NCI-H748 (cell line): ENCODE measurements at regions not wholly inside any gene's neighbourhood (a gene's known extent, or its start where the extent isn't known, plus 50 kb on each side); places are given as distances from the start of the nearest gene placed in this dataset.

Source experiments
- DNase-seq: peaks from one replicate; lab custom pipeline; 2025; ENCODE audit not compliant: unreplicated experiment; lab: John Stamatoyannopoulos, UW

DNA sequence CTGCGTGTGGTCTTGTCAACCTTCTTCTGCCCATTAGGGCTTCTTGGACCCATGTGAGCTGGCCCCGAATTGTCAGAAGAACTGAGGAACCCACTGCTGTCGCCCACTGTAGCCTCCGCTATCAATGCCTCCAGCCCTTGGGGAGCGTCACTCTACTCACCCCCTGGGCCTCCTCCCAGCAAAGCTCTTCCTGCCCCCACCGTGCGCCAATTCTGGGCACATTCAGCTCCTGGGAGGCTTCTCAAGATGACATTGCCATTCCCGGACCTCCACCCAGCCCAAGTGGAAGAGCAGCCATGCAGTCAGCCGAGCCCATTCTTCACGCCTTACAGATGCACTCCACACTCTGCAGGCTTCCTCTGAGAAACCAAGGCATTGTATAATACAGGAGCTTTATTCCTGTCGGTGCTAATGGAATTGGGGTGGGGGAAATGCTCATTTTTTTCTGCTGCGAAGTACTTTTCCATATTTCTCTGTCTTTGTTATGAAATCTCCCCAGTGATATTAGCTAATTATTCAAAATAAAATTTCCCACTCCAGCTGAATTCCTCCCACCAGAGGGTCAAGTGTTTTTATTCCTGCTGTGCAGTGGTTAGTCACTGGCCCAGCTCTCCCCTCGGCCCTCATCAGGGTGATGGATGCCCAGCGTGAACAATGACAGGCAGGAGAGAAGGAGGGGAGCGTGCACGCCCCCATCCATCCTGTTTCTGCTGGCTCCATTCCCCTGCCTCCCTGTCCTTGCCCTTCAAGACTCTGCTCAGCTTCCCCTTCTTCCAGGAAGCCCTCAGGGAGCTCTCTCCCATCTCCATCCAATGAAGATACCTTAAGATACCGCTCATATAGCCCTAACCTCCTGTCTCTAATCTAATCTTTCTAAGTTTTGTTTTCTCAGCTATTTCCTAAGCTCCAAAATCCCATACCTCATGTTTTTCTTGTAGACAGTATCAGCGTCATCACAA lies 87.7 kb downstream of the C16orf95 start:
- DNase-seq: no peak

DNA sequence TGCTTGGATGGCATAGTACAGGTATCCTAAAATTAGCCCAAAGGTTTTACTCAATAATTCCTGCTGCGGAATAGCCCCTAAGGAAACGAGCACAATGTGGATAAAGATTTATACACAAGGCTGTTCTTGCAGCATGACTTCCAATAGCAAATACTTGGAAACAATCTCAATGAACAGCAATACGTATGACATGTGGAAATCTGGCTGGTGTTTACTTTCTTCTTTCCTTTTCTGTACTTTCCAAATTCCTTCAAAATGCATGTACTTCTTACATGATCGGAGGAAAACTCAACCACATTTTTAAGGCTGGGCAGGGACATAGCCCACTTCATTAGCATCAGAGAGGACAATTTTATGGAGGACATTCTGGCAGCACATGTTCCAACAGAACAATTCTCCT lies 86.6 kb downstream of the C16orf95 start:
- no peak for DNase-seq

DNA sequence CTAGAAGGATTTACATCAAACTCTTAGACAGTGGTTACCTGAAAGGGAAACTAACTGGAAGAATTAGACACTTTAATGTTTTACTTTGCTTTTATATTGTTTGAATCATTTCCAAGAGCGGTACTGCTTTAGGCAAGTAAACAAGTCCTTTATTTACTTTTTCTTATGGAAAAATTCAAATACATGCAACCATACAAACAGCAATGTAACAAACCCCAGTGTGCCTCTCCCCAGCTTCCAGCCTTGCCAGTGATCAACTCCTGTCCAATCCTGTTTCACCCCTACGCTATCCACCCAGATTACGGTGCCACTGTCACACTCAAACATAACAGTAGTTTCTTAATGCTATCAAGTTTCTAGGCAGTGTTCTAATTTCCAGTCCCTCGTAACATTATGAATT lies 85.9 kb downstream of the C16orf95 start:
- DNase-seq: no peak

DNA sequence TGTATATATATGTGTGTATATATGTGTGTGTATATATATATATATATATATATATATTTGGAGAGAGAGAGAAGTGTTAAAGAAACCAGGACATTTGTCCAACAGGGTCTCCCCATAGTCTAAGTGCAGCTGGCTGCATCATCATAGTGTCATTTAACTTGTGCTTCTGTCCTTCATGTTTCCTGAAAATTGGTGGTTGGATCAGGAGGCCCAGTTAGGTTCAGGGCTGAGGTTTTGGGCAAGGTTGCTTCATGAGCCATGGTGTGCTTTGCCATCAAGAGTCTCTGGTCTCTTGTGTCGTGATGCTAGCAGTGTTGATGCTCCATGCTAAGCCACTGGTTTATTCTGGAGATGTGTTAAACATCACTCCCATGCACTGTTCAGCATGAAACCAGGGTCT lies 85.3 kb downstream of the C16orf95 start:
- DNase-seq: no peak

DNA sequence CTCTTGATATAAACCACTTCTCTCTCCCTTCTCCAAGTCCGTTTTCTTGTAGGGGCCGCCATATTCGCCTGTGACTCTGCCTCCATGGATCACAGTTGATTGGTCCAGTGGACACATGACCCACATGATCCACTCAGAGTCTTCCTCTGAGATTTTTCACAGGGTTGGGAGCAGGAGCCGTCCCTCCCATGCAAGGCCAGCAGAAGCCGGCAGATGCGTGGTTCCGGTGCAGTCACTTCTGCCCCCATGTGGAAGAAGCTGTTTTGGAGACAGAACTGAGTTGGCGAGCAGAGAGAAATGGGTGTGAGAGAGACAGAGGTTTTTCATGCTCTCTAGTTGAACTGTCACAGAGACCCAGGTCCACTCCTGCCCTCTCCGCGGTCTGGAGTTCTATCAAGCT lies 83.3 kb downstream of the C16orf95 start:
- DNase-seq: no peak

DNA sequence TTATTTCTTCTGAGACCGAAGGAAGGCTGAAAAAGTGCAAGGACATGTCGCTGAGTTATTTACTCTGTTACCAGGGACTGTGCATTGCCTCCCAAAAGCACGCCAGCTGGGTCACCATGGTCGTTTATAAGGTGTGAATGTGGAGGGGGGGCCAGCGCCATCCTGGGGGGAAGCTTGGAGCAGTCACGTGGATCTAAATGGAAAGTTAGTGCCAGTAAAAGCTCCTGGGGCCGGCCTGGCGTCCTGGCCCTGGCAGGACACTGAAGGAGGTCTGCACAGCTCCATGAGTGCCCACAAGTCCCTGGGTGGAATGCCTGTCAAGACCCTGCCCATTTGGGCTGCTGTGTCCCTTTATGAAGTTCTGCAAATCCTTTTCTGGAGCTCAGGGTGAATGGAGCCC lies 82.6 kb downstream of the C16orf95 start:
- no peak for DNase-seq

DNA sequence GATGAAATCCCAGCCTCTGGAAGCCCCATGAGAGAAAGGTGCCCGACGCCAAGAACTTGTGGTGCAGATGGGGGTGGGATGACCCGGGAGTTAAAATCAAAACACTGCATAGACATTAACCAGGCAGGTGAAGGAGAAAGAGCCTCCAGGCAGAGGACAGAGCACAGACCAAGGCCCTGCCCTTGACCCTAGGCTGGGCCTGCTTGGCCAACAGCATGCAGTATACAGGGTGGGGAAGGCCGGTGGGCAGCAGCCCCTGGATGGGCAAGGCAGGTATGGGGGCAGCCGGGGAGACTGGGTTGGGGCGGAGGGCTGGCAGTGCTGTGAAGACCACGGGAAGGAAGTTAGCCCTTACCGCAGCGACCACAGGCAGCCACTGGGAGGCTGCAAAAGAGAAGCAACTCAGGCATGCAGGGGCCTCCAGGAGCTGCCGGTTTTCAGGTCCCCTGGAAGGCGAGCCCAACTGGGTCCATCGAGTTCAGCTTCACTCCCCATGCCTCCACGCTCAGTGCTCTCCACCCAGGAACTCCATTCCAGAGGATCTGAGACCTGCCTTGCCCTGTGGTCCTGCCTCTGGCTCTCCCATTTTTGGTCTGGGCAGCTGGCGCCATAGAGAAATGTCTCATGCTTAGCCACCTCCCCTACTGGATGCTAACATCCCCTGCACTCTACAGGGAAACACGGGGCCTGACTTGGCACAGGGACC lies 81.2 kb downstream of the C16orf95 start:
- no peak for DNase-seq

DNA sequence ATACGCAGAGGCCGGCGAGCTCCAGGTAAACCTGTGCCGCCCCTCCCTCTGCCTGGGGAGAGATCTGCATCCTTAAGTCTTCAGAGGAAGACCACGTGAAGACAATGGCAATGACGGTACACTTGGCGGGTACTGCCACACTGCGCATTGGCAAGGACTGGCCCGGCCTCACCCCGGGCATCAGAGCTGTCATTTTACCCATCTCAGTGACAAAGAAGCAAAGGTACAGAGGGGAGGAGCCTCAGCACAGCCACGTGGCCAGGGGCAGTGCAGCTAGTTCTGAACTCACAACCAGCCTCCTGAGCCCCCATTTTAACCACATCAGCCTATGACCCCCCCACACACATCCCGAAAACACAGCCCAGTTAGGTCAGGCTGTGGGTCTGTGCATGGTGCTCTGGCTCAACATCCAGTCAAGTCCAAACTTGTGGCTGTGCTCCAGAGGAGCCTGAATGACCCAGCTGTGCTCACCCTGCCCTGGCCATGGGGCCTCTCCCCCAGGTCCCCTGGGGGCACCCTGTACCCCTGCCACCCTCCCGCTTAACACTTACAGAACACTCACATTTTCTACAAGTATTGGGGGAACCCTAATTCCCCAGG lies 80.6 kb downstream of the C16orf95 start:
- DNase-seq: no peak

DNA sequence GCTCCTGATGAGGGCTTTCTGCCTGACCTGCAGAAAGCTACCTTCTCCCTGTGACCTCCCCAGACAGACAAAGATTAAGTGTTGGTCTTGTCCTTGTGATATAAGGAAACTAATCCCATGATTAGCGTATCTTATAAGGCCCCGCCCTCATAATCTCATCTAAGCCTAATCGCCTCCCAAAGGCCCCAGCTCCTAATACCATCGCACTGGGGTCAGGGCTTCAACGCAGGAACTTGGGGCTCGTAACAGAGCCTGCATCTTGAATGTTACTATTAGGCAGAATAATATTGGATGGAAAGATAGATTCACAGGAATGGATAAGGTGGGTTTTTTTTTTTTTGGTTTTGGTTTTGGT lies 78.9 kb downstream of the C16orf95 start:
- no peak for DNase-seq

DNA sequence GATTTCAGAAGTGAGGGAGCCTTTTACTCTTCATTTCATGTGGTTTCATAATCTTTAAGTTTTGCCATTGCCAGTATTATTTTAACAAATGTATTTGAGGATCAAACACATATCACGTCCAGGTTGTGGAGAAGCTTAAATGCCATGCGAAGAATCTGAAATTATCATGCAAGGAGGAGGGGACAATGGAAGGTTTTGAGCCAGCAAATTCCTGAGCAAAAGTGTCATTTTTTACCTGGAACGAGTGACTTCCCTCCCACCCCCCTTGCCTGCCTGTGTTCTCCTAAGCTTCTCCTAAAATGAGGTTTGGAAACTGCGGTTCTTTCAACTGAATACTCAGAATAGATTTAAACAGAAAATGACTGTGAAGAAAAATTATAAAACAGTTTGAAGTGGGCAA lies 77.6 kb downstream of the C16orf95 start:
- no peak for DNase-seq

DNA sequence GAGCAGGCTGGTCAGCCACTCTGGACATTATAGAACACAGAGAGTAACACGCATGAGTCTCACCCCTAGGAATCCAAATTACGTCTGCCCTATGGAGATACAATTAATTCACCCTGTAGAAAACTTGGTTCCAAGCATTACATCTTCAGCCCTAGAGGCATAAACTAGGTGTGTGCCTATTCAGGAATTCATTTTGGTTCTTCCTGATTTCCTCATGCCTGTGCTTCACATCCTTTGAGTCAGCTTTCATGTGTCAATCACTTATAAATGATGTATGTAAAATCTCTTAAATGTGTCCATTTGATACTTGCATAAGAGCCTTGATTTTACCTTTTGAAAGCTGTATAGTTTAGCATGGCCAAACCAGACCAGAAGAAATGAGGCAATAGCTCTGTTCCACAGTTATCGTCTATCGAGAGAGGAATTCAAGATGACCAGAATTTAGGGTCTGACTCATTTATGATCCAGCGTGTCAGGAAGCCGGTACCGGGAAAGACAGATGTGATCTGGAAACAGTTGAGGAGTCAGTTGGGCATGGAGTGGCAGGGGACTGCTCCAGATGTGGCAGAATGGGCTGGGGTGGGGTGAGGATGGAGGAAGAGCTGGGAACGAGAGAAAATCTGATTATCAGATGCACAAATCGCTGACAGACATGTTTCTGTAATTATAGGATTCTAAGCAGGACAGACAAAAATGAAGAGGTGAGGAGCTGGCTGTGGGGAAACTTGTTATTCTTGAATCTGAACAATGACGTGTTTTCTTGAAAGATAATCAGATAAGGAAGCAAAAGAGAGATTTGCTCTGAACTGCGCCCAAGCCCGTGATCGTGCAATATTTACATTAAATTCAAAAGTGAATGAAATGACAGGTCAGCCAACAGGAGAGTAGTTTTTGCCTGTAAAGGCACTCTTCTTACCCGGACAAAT lies 76.7 kb downstream of the C16orf95 start:
- DNase-seq: no peak

DNA sequence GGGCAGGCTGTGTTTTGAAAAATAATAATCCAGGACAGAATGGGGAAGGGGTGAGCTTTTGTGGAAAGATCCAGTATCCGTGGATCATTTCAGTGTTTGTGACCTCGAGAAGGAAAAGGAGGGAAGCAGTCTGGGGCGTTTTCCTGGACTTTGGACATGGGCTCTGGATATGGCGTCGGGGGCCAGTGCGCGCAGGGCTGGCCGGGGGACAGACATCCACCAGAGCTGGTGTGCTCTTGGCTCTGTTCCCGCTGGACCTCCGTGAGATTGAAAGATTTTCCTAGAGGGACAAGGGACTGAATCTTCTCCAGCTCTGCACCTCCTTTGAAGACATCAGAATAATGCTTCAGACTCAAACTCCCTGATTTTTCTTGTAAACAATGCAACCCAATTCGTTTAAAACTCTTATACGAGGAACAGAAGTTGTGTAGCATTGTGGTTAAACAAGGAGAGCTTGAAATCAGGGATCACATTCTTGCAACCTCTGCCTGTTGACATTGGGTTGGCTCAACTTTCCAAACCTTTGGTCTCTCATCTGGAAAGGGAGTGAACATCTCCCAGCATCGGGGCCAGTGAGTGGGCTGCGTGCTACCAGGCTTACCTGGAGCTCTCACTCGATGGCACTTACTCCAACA lies 75.9 kb downstream of the C16orf95 start:
- no peak for DNase-seq

DNA sequence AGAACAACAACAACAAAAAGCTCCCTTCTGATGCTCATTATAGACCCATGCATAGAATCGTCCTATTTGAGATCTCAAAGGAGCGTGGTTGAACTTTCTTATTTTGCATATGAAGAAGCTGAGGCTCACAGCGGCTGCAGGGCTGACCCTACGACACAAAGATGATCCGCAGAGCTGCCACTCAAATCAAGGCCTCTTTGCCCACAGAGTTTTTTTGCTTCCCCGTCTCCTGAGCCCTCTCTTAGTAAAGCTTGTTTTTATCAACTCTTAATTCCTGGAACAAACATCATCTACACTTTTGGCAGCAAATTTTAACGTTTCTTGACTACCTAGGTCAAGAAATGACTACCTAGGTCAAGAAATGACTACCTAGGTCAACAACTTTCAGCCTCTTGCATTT lies 73.7 kb downstream of the C16orf95 start:
- no peak for DNase-seq

DNA sequence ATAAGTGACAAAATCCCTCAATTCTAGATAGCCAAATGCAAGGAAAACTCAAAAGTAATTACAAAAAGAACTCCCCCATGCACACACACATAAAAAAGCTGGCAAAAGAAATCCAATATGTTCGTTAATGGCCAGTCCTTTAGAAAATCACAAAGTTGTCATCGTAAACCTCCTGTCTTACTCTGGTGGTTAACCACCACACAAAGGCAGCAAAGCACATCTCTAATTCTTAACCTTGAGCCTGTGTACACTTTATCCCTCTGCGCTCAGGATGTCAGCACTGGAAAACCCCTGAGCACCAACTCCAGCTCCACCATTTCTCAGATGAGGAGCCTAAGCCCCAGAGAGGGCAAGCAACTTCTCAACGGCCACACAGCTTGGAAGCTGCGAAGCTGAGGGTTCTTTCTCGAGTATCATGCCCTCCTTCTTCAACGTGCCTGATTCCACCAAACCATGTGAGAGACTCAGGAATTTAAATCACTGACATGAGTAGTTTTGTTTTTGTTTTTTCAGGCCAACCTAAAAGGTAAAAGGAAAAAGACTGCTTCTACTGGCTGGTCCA lies 72.5 kb downstream of the C16orf95 start:
- no peak for DNase-seq

DNA sequence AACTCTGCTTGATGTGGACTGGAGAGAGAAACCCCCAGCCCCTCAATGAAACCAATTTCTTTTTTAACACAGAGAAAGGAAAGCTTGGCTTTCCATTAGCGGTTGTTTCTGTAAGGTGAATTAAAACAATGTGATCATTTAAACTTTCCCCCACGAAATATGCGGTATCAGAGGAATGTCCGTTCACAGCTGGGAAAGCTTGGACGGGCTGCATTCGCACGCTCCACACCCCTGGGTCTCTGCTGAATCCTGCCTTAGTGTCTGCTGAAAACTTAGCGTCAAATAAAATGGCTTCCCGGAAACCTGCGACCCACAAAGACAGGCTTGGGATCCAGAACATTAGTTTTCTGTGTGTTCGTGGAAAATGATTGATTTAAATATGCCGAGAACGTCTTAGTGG lies 71.7 kb downstream of the C16orf95 start:
- DNase-seq: no peak

DNA sequence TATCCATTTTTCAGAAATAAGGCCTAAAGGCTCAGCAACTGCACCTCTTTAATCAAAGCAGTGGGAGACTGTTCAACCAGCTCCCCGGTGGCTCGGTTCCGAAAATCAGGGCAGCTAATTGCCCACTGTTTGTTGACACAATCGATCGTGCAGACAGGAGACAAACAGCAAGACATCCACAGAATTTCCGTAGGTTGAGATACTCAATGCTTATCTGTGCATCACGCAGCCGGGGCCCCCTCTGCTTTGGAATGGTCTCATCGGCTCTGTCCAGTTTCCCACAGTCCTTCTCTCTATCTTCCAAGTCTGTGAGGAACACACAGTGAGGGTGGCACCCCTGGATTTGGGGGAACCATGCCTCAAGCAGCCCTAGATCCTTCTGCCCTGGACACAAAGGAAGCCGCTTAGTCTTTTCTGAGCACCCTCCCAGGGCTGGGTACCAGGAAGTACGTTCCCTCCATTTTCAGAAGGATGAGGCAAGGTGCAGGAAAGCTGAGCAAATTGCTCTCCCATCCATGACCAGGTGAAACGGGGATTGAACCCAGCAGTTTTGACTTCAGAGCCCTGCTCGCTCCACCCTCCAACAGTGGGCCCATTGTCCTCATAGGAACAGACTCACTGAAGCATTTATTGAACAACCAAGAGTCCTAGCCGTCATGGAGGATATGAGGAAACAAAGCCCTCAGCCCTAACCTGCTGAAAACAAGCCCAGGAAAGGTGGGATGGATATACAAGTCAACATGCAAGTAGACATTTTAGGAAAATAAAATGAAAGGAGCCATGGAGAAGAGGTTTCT lies 70.7 kb downstream of the C16orf95 start:
- peak; percentile 43 for DNase-seq

DNA sequence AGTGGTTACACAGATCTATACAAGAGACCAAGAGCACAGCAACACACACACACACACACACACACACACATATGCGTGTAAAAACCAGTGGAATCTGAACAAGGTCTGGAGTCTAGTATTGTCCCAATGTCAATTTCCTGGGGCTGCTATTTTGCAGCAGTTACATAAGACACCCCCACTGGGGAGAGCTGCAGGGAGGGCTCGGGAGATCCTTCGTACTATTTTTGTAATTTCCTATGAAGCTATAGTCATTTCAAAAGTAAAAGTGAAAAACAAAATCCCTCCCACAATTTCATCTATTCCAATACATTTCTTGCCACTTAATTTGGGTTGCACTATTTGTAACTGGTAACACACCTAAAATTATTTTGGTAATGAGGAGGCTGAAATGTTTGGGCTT lies 68.5 kb downstream of the C16orf95 start:
- DNase-seq: no peak

DNA sequence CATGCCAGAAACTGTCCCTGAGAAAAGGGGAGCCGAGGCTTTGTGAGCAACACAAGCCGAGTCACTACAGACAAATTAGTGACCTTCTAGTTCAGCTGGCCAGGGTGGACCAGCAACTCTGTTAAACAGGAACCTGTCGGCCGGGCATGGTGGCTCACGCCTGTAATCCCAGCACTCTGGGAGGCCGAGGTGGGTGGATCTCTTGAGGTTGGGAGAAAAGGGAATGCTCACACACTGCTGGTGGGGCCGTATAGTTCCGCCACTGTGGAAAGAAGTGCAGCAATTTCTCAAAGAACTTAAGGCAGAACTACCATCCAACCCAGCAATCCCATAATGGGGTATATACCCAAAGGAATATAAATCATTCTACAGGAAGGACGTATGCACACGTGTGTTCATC lies 67.8 kb downstream of the C16orf95 start:
- DNase-seq: no peak

DNA sequence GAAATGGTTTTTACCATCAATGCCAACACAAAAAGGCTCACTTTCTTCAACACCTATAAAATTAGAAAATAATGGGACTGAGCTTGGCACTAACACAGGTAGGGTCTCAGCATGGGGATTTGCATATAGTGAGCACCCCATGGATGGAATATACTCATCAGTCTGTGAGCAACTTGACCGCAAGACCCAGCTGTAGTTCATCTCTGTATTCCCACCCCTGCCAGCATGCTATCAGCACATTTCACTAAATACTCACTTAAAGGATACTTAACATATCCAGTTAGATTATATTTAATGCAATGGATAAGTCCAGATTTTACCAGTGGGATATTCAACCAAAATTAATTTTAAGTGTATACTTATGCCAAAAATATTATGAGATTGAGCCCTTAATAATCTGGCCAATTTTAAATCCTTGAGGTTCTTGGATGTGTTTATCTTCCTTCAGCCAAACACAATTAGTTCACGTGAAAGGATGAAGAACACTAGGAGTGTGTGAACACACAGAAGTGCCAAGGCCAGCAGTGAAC lies 66.7 kb downstream of the C16orf95 start:
- DNase-seq: no peak
